ENCODE measurements at regions not wholly inside any gene's neighbourhood (a gene's known extent, or its start where the extent isn't known, plus 50 kb on each side); places are given as distances from the start of the nearest gene placed in this dataset.

- Histone ChIP-seq H3K4me1 (ENCODE audit: low read length) (no peaks in the 10 kb centered on the region), H3K9me3 (ENCODE audit: low read length) (peaks cover 11% of the 10 kb centered on the region), H2AFZ (ENCODE audit: low read length) (no peak overlapping the region), H3K36me3 (ENCODE audit: insufficient read depth, low read length) (no peaks in the 10 kb centered on the region), H3K9ac (ENCODE audit: low read length) (no peak overlapping the region), H3K9me2 (replicated peaks; ENCODE audit: insufficient read depth, low read length) (no peaks in the 10 kb centered on the region), H3K79me2 (ENCODE audit: low read length) (no peaks in the 10 kb centered on the region), H4K20me1 (ENCODE audit: insufficient read depth, low read depth, low read length) (no peaks in the 10 kb centered on the region), H3K4me3 (ENCODE audit: low read length) (no peak overlapping the region), H3K4me2 (ENCODE audit: low read depth, low read length, poor library complexity, severe bottlenecking) (no peak overlapping the region), H3K27ac (ENCODE audit: low read length) (no peak overlapping the region), H3K27me3 (ENCODE audit: low read length) (no peaks in the 10 kb centered on the region)
- no peak for DNase-seq
Measured at GRCh38 chr4:10963958-10964703, 279.6 kb upstream of the CLNK start.

- H3K4me2 ChIP-seq (ENCODE audit: low read depth, low read length, poor library complexity, severe bottlenecking) = no peak overlapping the region
- H3K9ac ChIP-seq (ENCODE audit: low read length) = no peak overlapping the region
- no peaks in the 10 kb centered on the region for H4K20me1 ChIP-seq (ENCODE audit: insufficient read depth, low read depth, low read length)
- H3K9me3 ChIP-seq (ENCODE audit: low read length) = peaks cover 11% of the 10 kb centered on the region
- H3K79me2 ChIP-seq (ENCODE audit: low read length) = no peaks in the 10 kb centered on the region
- DNase-seq = no peak
- H3K9me2 ChIP-seq (replicated peaks; ENCODE audit: insufficient read depth, low read length) = no peaks in the 10 kb centered on the region
- no peaks in the 10 kb centered on the region for H3K36me3 ChIP-seq (ENCODE audit: insufficient read depth, low read length)
- no peak overlapping the region for H2AFZ ChIP-seq (ENCODE audit: low read length)
- no peak overlapping the region for H3K27ac ChIP-seq (ENCODE audit: low read length)
- no peaks in the 10 kb centered on the region for H3K27me3 ChIP-seq (ENCODE audit: low read length)
- no peak overlapping the region for H3K4me3 ChIP-seq (ENCODE audit: low read length)
- no peaks in the 10 kb centered on the region for H3K4me1 ChIP-seq (ENCODE audit: low read length)
Measured at GRCh38 chr4:10963241-10963640, 278.7 kb upstream of the CLNK start.

- Histone ChIP-seq H3K9ac (ENCODE audit: low read length) (no peak overlapping the region), H3K79me2 (ENCODE audit: low read length) (no peaks in the 10 kb centered on the region), H3K9me3 (ENCODE audit: low read length) (peaks cover 11% of the 10 kb centered on the region), H3K27me3 (ENCODE audit: low read length) (no peaks in the 10 kb centered on the region), H3K4me1 (ENCODE audit: low read length) (no peaks in the 10 kb centered on the region), H3K4me3 (ENCODE audit: low read length) (no peak overlapping the region), H3K9me2 (replicated peaks; ENCODE audit: insufficient read depth, low read length) (no peaks in the 10 kb centered on the region), H4K20me1 (ENCODE audit: insufficient read depth, low read depth, low read length) (no peaks in the 10 kb centered on the region), H3K36me3 (ENCODE audit: insufficient read depth, low read length) (no peaks in the 10 kb centered on the region), H2AFZ (ENCODE audit: low read length) (no peak overlapping the region), H3K27ac (ENCODE audit: low read length) (no peak overlapping the region), H3K4me2 (ENCODE audit: low read depth, low read length, poor library complexity, severe bottlenecking) (no peak overlapping the region)
- no peak for DNase-seq
Measured at GRCh38 chr4:10962246-10962645, 277.7 kb upstream of the CLNK start.

- H4K20me1 ChIP-seq (ENCODE audit: insufficient read depth, low read depth, low read length) = no peaks in the 10 kb centered on the region
- no peaks in the 10 kb centered on the region for H3K27me3 ChIP-seq (ENCODE audit: low read length)
- DNase-seq = no peak
- no peak overlapping the region for H3K4me3 ChIP-seq (ENCODE audit: low read length)
- H3K9me3 ChIP-seq (ENCODE audit: low read length) = peaks cover 17% of the 10 kb centered on the region
- no peak overlapping the region for H2AFZ ChIP-seq (ENCODE audit: low read length)
- no peaks in the 10 kb centered on the region for H3K4me1 ChIP-seq (ENCODE audit: low read length)
- no peaks in the 10 kb centered on the region for H3K9me2 ChIP-seq (replicated peaks; ENCODE audit: insufficient read depth, low read length)
- no peaks in the 10 kb centered on the region for H3K36me3 ChIP-seq (ENCODE audit: insufficient read depth, low read length)
- H3K27ac ChIP-seq (ENCODE audit: low read length) = no peak overlapping the region
- no peak overlapping the region for H3K4me2 ChIP-seq (ENCODE audit: low read depth, low read length, poor library complexity, severe bottlenecking)
- H3K79me2 ChIP-seq (ENCODE audit: low read length) = no peaks in the 10 kb centered on the region
- no peak overlapping the region for H3K9ac ChIP-seq (ENCODE audit: low read length)
Measured at GRCh38 chr4:10960389-10960788, 275.8 kb upstream of the CLNK start.

GRCh38 chr4:10959586-10959985, 275.0 kb upstream of the CLNK start:
- no peaks in the 10 kb centered on the region for H4K20me1 ChIP-seq (ENCODE audit: insufficient read depth, low read depth, low read length)
- no peaks in the 10 kb centered on the region for H3K4me1 ChIP-seq (ENCODE audit: low read length)
- H3K9me2 ChIP-seq (replicated peaks; ENCODE audit: insufficient read depth, low read length) = no peaks in the 10 kb centered on the region

DNA sequence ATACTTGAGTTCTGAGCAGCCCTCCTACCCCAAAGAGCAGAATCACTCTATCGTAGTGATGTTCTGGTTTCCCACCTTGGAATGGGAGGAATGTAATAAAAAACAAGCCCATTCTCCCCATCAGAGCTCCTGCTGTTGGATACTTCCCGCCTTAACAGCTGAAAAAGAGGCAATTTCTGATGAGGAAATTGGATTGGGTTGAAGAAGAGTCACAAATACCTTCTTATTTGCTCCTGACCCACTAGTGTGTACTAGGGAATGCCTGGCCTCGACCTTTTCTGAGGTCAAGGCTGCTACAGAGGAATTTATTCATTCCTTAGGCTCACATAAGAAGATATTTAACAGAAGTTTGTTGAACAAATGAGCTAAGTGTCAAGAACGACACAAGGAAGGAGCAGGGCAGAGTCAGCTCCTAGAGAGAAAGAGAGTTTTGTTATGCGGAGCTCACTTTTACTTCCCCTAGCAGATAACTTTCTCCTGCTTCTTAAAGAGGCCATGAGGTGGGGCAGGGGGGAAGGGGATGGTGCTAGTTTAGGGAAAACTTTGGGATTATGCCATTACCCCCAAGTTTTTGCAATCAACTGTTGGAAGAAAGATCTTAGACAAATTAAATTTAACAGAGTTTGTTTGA, 273.8 kb upstream of the CLNK start:
- no peaks in the 10 kb centered on the region for H3K79me2 ChIP-seq (ENCODE audit: low read length)
- H3K27me3 ChIP-seq (ENCODE audit: low read length) = no peaks in the 10 kb centered on the region
- no peak overlapping the region for H3K9ac ChIP-seq (ENCODE audit: low read length)
- no peak overlapping the region for H3K27ac ChIP-seq (ENCODE audit: low read length)
- no peak overlapping the region for H2AFZ ChIP-seq (ENCODE audit: low read length)
- no peak for DNase-seq
- H3K4me3 ChIP-seq (ENCODE audit: low read length) = no peak overlapping the region
- no peaks in the 10 kb centered on the region for H4K20me1 ChIP-seq (ENCODE audit: insufficient read depth, low read depth, low read length)
- H3K4me2 ChIP-seq (ENCODE audit: low read depth, low read length, poor library complexity, severe bottlenecking) = no peak overlapping the region
- no peaks in the 10 kb centered on the region for H3K9me2 ChIP-seq (replicated peaks; ENCODE audit: insufficient read depth, low read length)
- H3K9me3 ChIP-seq (ENCODE audit: low read length) = peaks cover 10% of the 10 kb centered on the region
- no peaks in the 10 kb centered on the region for H3K36me3 ChIP-seq (ENCODE audit: insufficient read depth, low read length)
- no peaks in the 10 kb centered on the region for H3K4me1 ChIP-seq (ENCODE audit: low read length)

More at GRCh38 chr4:10959586-10959985, 275.0 kb upstream of the CLNK start:
- Histone ChIP-seq H3K27me3 (ENCODE audit: low read length) (no peaks in the 10 kb centered on the region), H3K27ac (ENCODE audit: low read length) (no peak overlapping the region), H3K79me2 (ENCODE audit: low read length) (no peaks in the 10 kb centered on the region), H3K36me3 (ENCODE audit: insufficient read depth, low read length) (no peaks in the 10 kb centered on the region), H2AFZ (ENCODE audit: low read length) (no peak overlapping the region), H3K4me2 (ENCODE audit: low read depth, low read length, poor library complexity, severe bottlenecking) (no peak overlapping the region), H3K9ac (ENCODE audit: low read length) (no peak overlapping the region), H3K4me3 (ENCODE audit: low read length) (no peak overlapping the region), H3K9me3 (ENCODE audit: low read length) (peaks cover 17% of the 10 kb centered on the region)
- DNase-seq = no peak

DNA sequence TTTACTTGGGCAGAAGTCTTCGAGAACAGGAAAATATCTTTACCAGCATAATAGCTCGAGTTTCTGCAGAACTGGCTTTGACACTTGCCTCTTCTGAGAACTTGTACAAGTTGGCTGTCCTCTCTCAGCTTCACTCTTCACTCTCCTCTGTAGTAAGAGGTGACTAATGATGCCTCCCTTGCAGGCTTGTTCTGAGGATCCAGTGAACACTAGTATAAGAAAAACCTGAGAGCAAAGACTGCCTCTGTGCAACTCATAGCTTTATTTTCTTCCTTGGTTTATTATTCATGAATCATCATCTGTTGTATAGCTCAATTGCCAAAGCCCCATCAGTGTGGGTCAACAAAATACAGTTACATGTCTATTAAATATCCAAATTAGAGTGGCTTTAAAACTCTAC, 266.7 kb upstream of the CLNK start:
- Histone ChIP-seq H3K9me2 (replicated peaks; ENCODE audit: insufficient read depth, low read length) (no peaks in the 10 kb centered on the region), H3K4me2 (ENCODE audit: low read depth, low read length, poor library complexity, severe bottlenecking) (no peak overlapping the region), H4K20me1 (ENCODE audit: insufficient read depth, low read depth, low read length) (no peaks in the 10 kb centered on the region), H2AFZ (ENCODE audit: low read length) (no peak overlapping the region), H3K27me3 (ENCODE audit: low read length) (no peaks in the 10 kb centered on the region), H3K27ac (ENCODE audit: low read length) (no peak overlapping the region), H3K4me1 (ENCODE audit: low read length) (no peaks in the 10 kb centered on the region), H3K36me3 (ENCODE audit: insufficient read depth, low read length) (no peaks in the 10 kb centered on the region), H3K79me2 (ENCODE audit: low read length) (no peaks in the 10 kb centered on the region), H3K4me3 (ENCODE audit: low read length) (no peak overlapping the region), H3K9ac (ENCODE audit: low read length) (no peak overlapping the region), H3K9me3 (ENCODE audit: low read length) (peaks cover 6% of the 10 kb centered on the region; the same call in 1 of the 2 replicates)
- DNase-seq = no peak

DNA sequence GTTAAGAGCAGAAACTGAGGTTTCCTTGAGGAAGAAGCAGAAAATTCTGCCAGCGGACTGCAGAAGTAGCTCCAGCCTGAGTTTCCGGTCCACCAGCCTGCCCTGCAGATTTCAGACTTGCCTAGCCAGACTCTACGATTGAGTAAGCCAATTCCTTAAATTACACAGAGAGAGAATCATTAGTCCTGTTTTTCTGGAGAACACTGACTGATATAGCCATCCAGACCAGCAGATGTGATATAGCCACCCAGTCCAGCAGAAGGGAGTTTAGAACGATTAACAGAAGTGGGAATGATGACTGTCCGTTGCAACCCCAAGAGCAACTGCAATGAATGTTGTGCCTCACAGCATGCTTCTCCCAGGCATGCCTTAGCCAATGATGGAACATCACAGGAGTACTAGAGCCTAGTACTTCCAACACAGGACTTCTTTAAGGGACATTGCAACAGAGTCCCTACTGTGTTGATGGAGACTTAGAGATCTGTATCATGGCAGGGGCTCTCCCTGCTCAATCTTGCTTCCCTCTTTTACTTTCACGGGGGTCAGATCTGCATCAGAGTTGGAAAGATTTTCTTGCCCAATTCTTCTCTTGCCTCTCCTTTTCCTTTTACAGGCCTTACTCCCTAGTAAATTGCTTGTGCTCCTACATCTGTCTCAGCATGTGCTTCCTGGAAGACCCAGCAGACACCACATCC, 264.6 kb upstream of the CLNK start:
- no peak overlapping the region for H2AFZ ChIP-seq (ENCODE audit: low read length)
- DNase-seq = no peak
- H4K20me1 ChIP-seq (ENCODE audit: insufficient read depth, low read depth, low read length) = no peaks in the 10 kb centered on the region
- no peak overlapping the region for H3K4me3 ChIP-seq (ENCODE audit: low read length)
- H3K79me2 ChIP-seq (ENCODE audit: low read length) = no peaks in the 10 kb centered on the region
- no peaks in the 10 kb centered on the region for H3K9me2 ChIP-seq (replicated peaks; ENCODE audit: insufficient read depth, low read length)
- H3K27me3 ChIP-seq (ENCODE audit: low read length) = no peaks in the 10 kb centered on the region
- H3K4me2 ChIP-seq (ENCODE audit: low read depth, low read length, poor library complexity, severe bottlenecking) = no peak overlapping the region
- no peaks in the 10 kb centered on the region for H3K36me3 ChIP-seq (ENCODE audit: insufficient read depth, low read length)
- no peak overlapping the region for H3K9ac ChIP-seq (ENCODE audit: low read length)
- no peaks in the 10 kb centered on the region for H3K4me1 ChIP-seq (ENCODE audit: low read length)
- no peak overlapping the region for H3K27ac ChIP-seq (ENCODE audit: low read length)
- no peaks in the 10 kb centered on the region for H3K9me3 ChIP-seq (ENCODE audit: low read length)
